Putamen (tissue), 1 donor: ENCODE measurements at regions not wholly inside any gene's neighbourhood (a gene's known extent, or its start where the extent isn't known, plus 50 kb on each side); places are given as distances from the start of the nearest gene placed in this dataset.

Source experiments
- DNase-seq: peaks from one replicate; pipeline ENCODE4 v3.0.0-alpha.2; 2016; ENCODE audit warnings: low spot score

DNA sequence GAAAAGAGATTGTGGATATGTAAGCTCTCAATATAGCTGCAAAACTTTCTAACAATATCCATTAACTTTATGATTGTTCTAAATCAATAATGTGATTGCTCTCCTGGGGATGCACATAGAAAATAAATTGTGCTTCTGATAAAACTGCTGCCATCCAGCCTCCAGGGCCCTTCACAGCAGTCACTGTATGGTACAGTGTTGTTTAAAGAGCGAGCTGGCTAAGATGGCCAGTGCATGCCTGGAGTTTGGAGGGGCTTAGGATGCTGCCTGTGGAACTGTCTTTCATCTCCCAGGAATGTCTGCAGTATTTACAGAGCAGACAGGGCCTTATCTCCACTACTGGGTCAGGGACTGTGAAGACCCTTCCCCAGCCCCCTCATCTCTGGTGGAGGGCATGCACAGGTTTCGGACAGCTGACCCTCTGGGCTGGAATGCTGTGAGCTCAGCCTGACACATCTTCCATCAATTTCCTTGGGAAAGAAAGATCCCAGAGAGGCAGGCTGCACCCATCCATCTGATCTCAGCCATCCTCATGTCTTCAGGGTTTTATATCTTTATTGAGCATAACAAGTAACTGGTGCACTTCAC is 137.0 kb downstream of the PLPP3 start:
- no peak for DNase-seq

DNA sequence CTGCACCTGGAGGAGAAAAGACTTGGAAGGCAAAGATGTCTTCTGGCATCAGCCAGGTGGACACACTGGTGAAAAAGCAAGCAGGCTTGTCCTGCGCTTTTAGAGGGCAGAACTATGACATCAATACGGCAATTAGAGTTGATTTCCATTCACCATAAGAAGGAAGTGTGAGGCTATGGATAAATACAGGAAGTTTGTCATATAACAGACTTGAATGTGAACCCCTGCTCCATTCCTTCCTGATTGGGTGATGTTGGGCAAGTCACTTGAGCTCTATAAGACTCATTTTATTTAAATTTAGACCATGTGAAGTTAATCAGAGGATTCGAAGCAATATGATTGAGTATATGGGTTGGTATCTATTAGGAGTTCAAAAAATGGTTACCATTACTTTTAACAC is 137.8 kb downstream of the PLPP3 start:
- DNase-seq, result no peak

- DNase-seq, result no peak
Measured at GRCh38 chr1:56439610-56440264, 139.6 kb downstream of the PLPP3 start.

DNA sequence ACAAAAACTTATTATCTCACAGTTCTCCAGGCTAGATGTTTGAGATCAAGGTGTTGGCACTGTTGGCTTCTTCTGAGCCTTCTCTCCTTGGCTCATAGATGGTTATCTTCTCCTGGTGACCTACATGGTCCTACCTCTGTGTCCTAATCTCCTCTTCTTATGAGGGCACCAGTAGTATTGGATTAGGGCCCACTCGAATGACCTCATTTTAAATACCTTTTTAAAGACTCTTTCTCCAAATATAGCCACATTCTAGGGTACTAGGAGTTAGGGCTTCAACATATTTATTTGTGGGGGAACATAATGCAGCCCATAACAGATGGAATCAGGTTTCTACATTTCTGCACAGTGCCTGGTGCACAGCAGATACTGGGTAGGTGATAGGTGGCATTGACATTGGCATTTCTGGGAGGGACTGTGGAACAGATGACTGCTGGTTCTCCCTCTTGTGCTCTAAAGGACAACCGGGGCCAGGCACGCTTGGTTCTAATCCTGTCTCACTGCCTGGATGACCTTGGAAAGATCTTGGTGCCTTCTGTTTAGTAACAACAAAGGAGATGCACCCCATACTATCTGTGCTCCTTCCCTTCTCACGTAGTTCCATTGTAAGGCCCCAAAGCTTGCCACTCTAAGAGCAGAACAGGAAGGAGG is 140.3 kb downstream of the PLPP3 start:
- DNase-seq, result no peak

DNA sequence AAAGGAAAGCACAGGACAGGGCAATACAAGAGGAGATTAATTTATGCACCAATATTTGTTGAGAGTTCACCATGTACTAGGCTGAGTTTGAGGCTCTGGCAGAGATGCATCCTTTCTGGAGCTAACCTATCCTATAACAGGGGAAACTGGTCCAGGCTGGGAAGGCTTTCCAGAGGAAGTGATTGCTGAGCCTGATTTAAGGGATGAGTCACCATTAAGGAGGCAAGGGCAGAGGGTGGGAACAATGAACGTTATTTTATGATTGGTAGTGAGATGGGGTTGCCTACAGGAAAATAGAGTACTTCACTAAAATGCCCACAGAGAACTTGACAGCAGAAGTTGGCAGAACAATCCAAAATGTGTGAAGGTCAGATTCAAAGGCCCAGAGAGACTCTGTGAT is 141.4 kb downstream of the PLPP3 start:
- DNase-seq, result no peak

DNA sequence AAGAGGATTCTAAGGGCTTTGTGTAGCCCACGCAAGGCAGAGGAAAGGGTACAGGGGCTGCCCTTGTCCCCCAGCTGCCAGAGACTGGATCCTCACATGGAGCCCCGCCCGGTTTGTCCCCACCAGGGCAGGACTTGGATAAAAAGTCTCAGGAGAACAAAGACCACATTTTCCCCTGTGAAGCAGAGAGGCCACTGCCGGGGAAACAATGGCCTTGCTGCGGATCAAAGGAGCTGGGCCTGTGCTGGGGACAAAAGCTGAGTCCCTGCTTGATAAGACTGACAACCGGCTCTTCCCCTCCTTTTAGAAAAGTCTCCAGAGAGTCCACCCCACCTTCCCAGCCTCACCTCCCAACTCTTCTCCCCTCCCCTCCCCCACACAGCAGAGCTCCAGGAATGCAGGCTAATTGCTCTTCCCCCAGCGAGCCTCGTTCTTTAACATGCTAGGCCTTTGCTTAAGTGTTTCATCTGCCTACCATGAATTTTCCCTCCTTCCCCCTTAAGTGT is 142.4 kb downstream of the PLPP3 start:
- DNase-seq, result peak; percentile 88

GRCh38 chr1:56436296-56436695 is 143.1 kb downstream of the PLPP3 start:
- peak; percentile 52 for DNase-seq

GRCh38 chr1:56435434-56436262 is 143.7 kb downstream of the PLPP3 start:
- peak; percentile 96 for DNase-seq

GRCh38 chr1:56434740-56435139 is 144.6 kb downstream of the PLPP3 start:
- no peak for DNase-seq

- DNase-seq, result no peak
Measured at GRCh38 chr1:56434025-56434424, 145.3 kb downstream of the PLPP3 start.

- no peak for DNase-seq
Measured at GRCh38 chr1:56433056-56433577, 146.2 kb downstream of the PLPP3 start.

- DNase-seq, result no peak
Measured at GRCh38 chr1:56432166-56432971, 147.0 kb downstream of the PLPP3 start.

DNA sequence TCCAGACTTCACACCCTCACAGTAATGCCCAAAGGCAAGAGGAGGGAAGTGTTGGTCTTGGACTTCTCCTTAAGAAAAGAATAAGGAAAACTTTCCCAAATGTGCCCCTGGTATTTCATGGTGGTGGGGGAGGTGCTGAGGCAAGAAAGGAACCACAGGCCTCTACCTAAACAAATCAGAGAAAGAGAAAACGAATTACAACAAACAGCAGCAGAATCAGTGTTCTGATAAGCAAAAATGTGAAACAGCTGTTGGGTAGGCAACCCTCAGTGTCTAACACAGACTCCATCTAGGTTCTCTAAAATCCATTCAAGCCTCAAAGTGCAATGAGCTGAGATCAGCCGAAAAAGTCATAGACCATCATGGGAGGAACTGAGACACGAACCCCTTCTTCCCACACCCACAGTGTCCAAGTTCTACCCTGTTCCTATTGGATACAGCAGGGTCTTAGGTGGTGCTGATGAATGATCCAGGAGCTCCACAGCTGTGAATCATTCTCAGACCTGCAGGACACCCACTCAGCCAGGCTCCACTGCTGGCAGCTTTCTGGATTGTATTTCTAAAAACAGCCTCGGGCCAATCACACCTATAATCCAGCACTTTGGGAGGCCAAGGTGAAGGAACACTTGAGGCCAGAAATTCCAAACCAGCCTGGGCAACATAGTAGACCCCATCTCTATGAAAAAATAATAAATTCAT is 149.1 kb downstream of the PLPP3 start:
- DNase-seq, result no peak

GRCh38 chr1:56429288-56429687 is 150.1 kb downstream of the PLPP3 start:
- no peak for DNase-seq

DNA sequence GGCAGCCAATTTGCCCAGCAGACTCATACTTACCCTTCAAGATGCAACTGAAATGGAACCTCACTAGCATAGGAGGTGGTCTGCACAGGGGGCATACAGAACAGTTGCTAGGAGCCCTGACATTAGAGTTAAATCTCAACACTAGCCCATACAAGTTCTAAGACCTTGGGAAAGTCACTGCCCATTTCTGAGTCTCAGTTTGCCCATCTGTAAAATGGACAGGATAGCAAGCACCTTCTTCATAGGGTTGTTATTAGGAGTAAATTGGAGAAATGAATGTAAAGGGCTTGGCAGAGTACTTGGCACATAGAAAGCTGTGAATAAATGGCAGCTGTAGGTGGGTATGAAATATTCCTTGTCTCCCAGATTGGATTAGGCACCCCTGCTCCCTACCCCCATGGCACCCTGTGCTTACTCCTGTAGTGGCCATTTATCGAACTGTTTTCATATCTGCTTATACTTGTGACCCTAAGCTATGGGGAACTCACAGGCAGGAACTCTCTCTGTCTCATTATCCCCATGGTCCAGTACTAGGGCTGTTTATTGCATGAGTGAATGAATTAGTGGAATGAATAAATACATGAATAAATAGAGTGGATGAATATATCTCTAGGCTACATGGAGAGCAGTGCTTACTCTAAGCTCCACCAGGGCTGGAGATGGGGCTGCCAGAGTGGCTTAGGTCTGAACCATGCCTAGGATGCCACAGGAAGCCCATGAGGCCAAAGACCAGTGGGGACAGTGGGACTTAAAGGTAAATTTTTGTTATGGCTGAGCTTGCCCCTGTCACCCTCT is 152.6 kb downstream of the PLPP3 start:
- no peak for DNase-seq

- no peak for DNase-seq
Measured at GRCh38 chr1:56425494-56426037, 153.8 kb downstream of the PLPP3 start.

DNA sequence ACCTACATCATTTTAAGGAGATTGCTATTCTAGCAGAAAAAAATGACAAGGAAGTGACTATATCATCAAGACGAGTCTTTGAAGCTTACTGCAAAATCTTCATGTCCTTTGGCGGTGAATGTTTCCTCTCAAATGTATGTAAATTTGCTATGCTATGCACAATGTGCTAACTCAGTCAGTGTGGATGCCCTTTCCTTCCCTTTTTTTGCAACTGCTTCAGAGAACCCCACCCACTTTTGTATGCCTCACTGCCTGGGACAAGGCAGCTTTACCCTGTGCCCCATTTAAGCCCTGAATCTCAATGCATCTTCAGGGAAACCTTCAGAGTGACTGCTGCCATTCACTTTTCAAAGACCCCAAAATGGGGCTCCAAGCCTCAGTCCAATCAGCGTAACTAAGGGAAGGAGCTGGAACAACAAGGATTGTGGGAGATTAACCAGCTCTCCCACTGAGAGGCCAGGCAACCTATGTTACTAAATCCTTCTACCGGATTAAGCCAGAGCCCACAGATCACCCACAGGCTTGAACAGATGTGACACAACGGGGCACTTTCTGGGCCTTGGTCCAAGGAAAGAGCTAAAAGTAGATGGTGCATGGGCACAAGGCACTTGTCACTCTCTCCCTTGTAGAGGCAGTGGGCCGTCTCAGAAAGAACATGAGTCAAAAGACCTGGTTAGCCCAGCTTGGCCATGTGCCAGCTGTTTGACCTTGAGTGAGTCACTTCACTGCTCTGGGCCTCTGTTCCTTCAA is 154.4 kb downstream of the PLPP3 start:
- DNase-seq, result no peak

DNA sequence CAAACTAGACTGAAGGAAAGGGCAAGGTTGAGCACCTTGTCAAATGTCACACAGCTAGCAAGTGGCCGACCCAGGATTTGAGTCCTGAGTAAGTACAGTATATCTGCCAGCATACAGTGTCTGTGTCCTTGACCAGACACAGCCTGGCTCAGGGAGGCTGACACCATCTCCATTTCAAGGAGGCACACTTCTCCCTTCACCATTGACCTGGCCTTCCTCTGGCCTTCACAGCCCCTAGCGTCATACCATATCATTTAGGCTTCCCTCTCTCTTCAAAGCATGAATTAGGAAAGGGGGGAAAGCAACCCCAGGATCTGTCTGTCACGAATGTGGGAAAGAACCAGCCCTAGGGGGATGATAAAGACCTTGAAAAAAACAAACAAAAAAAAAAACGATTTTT is 155.6 kb downstream of the PLPP3 start:
- DNase-seq, result no peak

- DNase-seq, result no peak
Measured at GRCh38 chr1:56418151-56418631, 161.2 kb downstream of the PLPP3 start.
